ENCODE measurements at regions not wholly inside any gene's neighbourhood (a gene's known extent, or its start where the extent isn't known, plus 50 kb on each side); places are given as distances from the start of the nearest gene placed in this dataset.

- DNase-seq (ENCODE audit: low read depth) = no peak
- H3K4me3 ChIP-seq (ENCODE audit: control insufficient read depth, low read depth, low read length) = no peak overlapping the region
- no peak for TF ChIP-seq CTCF (conservative IDR thresholded peaks at IDR 0.05; ENCODE audit: control insufficient read depth, insufficient read depth, low read depth, low read length)
Measured at GRCh38 chr9:129241725-129242124, 63.7 kb upstream of the IER5L start.

GRCh38 chr9:129240581-129241211, 62.6 kb upstream of the IER5L start:
- TF ChIP-seq CTCF (conservative IDR thresholded peaks at IDR 0.05; ENCODE audit: control insufficient read depth, insufficient read depth, low read depth, low read length) = no peak
- no peak for DNase-seq (ENCODE audit: low read depth)

GRCh38 chr9:129239946-129240490, 62.0 kb upstream of the IER5L start:
- no peak for DNase-seq (ENCODE audit: low read depth)
- TF ChIP-seq CTCF (conservative IDR thresholded peaks at IDR 0.05; ENCODE audit: control insufficient read depth, insufficient read depth, low read depth, low read length) = no peak
- H3K4me3 ChIP-seq (ENCODE audit: control insufficient read depth, low read depth, low read length) = no peak overlapping the region

More at GRCh38 chr9:129240581-129241211, 62.6 kb upstream of the IER5L start:
- H3K4me3 ChIP-seq (ENCODE audit: control insufficient read depth, low read depth, low read length) = no peak overlapping the region

- H3K4me3 ChIP-seq (ENCODE audit: control insufficient read depth, low read depth, low read length) = no peak overlapping the region
- no peak for TF ChIP-seq CTCF (conservative IDR thresholded peaks at IDR 0.05; ENCODE audit: control insufficient read depth, insufficient read depth, low read depth, low read length)
- DNase-seq (ENCODE audit: low read depth) = no peak
Measured at GRCh38 chr9:129237803-129238202, 59.7 kb upstream of the IER5L start.

- peak; percentile 71 for DNase-seq (ENCODE audit: low read depth)
- H3K4me3 ChIP-seq (ENCODE audit: control insufficient read depth, low read depth, low read length) = no peak overlapping the region
- no peak for TF ChIP-seq CTCF (conservative IDR thresholded peaks at IDR 0.05; ENCODE audit: control insufficient read depth, insufficient read depth, low read depth, low read length)
Measured at GRCh38 chr9:129237164-129237611, 59.1 kb upstream of the IER5L start.

GRCh38 chr9:129236441-129237145, 58.5 kb upstream of the IER5L start:
- TF ChIP-seq CTCF (conservative IDR thresholded peaks at IDR 0.05; ENCODE audit: control insufficient read depth, insufficient read depth, low read depth, low read length) = no peak
- no peak for DNase-seq (ENCODE audit: low read depth)
- no peak overlapping the region for H3K4me3 ChIP-seq (ENCODE audit: control insufficient read depth, low read depth, low read length)

Data from fibroblast of mammary gland (primary cell).